HFF-Myc (cell line): ENCODE measurements at regions not wholly inside any gene's neighbourhood (a gene's known extent, or its start where the extent isn't known, plus 50 kb on each side); places are given as distances from the start of the nearest gene placed in this dataset.
A peak's percentile ranks its signal among the peaks of the same experiment; 100 is the strongest.
"Not testable (repeated sequence)": the region's sequence is repeated elsewhere in the genome, so short reads cannot be mapped to it uniquely, and the experiment has no call there.

ENCODE experiments used
- DNase-seq: peaks from one replicate; pipeline ENCODE4 v3.0.0-alpha.2; 2011; ENCODE audit warnings: low read depth; ENCODE audit errors: extremely low read depth
- H3K4me3 ChIP-seq: replicated peaks from 2 replicates; pipeline ENCODE4 v1.5.1; 2011; ENCODE audit warnings: low read depth, mild to moderate bottlenecking, control low read depth, low read length
- TF ChIP-seq, protein P1 (sequence below): IDR thresholded peaks from 2 replicates; pipeline ENCODE4 v1.5.1; 2012; ENCODE audit warnings: mild to moderate bottlenecking, low read depth, low read length, control low read depth; ENCODE audit errors: missing control alignments

DNA sequence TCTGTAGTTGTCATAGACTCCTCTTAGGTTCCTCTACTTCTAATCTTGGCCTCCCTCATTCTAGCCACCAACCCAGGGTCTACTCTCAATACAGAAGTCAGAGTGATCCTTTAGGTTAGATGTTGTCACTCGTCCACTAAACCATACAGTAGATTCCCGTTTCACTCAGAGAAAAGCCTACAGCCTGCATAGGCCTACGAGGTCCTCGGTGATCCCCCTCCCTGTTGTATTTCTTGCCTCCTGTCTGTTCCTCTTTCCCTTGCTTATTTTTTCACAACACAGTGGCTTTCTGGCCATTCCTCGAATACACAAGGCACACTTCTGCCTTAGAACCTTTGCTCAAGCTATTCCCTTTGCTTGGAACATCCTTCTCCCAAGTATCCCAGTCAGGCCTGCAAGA, 183.0 kb upstream of the PRSS1 start:
- H3K4me3 ChIP-seq: no peak overlapping the region
- no peak for DNase-seq
- TF ChIP-seq, protein P1, sequence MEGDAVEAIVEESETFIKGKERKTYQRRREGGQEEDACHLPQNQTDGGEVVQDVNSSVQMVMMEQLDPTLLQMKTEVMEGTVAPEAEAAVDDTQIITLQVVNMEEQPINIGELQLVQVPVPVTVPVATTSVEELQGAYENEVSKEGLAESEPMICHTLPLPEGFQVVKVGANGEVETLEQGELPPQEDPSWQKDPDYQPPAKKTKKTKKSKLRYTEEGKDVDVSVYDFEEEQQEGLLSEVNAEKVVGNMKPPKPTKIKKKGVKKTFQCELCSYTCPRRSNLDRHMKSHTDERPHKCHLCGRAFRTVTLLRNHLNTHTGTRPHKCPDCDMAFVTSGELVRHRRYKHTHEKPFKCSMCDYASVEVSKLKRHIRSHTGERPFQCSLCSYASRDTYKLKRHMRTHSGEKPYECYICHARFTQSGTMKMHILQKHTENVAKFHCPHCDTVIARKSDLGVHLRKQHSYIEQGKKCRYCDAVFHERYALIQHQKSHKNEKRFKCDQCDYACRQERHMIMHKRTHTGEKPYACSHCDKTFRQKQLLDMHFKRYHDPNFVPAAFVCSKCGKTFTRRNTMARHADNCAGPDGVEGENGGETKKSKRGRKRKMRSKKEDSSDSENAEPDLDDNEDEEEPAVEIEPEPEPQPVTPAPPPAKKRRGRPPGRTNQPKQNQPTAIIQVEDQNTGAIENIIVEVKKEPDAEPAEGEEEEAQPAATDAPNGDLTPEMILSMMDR: no peak

DNA sequence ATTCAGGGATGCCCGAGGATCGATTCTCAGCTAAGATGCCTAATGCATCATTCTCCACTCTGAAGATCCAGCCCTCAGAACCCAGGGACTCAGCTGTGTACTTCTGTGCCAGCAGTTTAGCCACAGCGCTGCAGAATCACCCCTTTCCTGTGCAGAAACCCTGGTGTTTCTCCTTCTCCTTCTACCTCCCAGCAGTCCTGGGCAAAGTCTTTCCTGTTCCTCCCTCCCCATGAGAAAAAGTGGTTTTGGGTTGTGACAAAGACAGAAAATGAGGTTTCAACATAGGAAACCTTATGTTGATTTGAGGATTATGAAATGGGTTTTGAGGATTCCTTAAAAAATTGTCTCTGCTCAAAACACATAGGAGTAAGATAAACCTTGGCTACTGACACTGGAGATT, 185.1 kb upstream of the PRSS1 start:
- DNase-seq, H3K4me3 ChIP-seq: not testable (repeated sequence)

DNA sequence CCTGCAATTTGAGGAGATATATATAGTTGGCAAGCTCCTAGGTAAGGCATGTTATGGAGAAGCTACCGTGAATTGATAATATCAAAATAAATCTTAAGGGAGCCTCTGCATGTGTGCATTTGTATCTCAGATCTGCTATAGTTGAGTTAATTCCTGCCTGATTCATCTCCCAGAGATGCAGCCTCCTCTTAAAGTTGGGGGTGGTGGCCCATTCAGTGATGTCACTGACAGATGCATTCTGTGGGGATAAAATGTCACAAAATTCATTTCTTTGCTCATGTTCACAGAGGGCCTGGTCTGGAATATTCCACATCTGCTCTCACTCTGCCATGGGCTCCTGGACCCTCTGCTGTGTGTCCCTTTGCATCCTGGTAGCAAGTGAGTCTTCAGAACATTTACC, 185.8 kb upstream of the PRSS1 start:
- no peak for DNase-seq
- no peak overlapping the region for H3K4me3 ChIP-seq
- TF ChIP-seq, protein P1: no peak

DNA sequence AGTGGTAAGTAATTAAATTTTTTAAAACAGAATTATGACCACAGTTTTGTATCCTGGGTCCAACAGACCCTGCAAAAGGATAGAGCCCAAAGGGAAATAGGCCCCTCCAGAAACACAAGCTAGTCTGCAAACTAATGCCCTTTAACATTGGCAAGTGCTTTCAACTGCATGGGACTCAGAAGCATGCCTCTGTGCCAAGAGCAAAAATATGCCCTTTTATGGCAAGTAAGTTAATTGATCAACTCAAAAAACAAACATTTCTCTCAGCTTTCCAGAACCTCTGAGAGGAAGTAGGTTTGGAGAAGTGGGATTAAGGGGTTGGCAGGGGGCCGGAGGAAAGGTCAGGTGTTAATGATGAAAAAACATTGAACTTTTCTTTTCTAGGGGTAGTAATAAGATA, 186.6 kb upstream of the PRSS1 start:
- DNase-seq: no peak
- no peak overlapping the region for H3K4me3 ChIP-seq
- TF ChIP-seq, protein P1: no peak

DNA sequence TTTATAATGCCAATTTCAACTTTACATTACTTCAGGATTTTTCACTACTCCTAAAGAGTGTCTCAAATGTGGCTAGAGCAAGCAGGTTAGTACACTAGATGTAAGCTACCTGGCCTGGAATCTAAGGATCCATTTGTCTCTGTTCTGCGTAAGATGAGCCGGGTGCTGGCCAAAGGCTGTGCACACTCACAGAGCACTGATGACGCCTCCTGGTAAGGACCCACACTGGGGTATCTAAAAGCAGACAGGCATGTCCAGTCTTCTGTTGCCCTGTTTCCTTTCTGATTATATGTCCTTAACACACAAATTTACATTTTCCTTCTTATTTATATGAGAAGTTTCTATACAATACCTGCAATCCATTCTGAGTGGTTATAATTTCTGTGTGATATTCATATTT, 187.9 kb upstream of the PRSS1 start:
- DNase-seq, H3K4me3 ChIP-seq: not testable (repeated sequence)

DNA sequence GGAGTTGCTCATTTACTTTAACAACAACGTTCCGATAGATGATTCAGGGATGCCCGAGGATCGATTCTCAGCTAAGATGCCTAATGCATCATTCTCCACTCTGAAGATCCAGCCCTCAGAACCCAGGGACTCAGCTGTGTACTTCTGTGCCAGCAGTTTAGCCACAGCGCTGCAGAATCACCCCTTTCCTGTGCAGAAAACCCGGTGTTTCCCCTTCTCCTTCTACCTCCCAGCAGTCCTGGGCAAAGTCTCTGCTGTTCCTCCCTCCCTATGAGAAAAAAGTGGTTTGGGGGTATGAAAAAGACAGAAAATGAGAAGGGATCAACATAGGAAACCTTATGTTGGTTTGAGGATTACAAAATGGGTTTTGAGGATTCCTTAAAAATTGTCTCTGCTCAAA, 188.5 kb upstream of the PRSS1 start:
- DNase-seq, H3K4me3 ChIP-seq: not testable (repeated sequence)

DNA sequence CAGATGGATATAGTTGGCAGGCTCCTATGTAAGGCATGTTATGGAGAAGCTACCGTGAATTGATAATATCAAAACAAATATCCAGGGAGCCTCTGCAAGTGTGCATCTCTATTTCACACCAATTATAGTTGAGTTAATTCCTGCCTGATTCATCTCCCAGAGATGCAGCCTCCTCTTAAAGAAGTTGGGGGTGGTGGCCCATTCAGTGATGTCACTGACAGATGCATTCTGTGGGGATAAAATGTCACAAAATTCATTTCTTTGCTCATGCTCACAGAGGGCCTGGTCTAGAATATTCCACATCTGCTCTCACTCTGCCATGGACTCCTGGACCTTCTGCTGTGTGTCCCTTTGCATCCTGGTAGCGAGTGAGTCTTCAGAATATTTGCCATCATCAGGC, 189.1 kb upstream of the PRSS1 start:
- TF ChIP-seq, protein P1: no peak
- H3K4me3 ChIP-seq: no peak overlapping the region
- DNase-seq: no peak

DNA sequence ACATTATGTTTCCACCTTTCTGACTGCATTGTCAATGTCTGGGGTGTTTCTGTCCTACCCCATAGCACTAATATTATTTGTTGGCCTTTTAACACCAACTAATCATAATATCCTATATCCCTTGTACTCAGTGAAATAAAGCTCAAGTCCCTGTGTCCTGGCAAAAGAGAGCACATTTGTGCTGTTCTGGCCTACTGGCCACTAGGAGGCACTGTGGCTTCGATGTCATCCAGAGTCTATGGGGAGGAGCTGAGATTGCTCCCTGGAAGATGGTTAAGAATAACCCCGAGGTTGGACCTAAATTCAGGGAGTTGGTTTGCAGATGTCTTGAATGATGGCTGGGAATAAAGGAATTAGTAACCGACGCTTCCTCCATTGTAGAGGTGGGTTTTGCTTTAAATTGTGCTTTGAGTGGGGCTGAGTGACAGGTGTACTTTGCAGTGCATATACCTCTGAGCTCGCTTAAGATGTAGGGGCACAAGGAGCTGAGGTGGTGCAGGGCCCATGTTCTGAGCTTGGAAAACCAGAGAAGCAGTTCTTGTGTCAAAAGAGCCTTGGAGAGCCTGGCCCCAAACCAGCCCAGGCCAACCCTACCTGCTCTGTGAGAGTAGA, 191.2 kb upstream of the PRSS1 start:
- peak; percentile 77 for DNase-seq
- TF ChIP-seq, protein P1: peak; percentile 91
- H3K4me3 ChIP-seq: no peak overlapping the region
